GM23338 (cell line): ENCODE measurements at regions not wholly inside any gene's neighbourhood (a gene's known extent, or its start where the extent isn't known, plus 50 kb on each side); places are given as distances from the start of the nearest gene placed in this dataset.

ENCODE experiments used
- ATAC-seq: fragments of 200-7000 bp; cut with Tn5 transposase; 3 replicates; pipeline ENCODE4 v1.9.1; 2020
- DNase-seq: peaks from one replicate; pipeline ENCODE4 v3.0.0-alpha.2; 2015; ENCODE audit warnings: low spot score
- H2AFZ ChIP-seq: fragments of 200-600 bp; sonication (generic); 2 replicates; pipeline ENCODE4 v1.8.0; 2016; ENCODE audit warnings: antibody characterized with exemption, mild to moderate bottlenecking, moderate library complexity
- H3F3A ChIP-seq: fragments of 200-600 bp; sonication (generic); replicated peaks from 2 replicates; pipeline ENCODE4 v1.8.0; 2017; ENCODE audit warnings: antibody characterized with exemption, mixed run types, low read depth
- H3K27ac ChIP-seq: fragments of 200-600 bp; sonication (generic); 2 replicates; pipeline ENCODE4 v1.6.1; 2016; ENCODE audit warnings: low read depth
- H3K27me3 ChIP-seq: fragments of 200-600 bp; sonication (generic); 2 replicates; pipeline ENCODE4 v1.8.0; 2016; ENCODE audit warnings: mild to moderate bottlenecking, mixed run types, moderate library complexity; ENCODE audit not compliant: insufficient read depth
- H3K36me3 ChIP-seq: fragments of 200-600 bp; sonication (generic); 2 replicates; pipeline ENCODE4 v1.8.0; 2016; ENCODE audit warnings: mild to moderate bottlenecking; ENCODE audit not compliant: insufficient read depth
- H3K4me1 ChIP-seq: fragments of 200-600 bp; sonication (generic); 2 replicates; pipeline ENCODE4 v1.8.0; 2016; ENCODE audit warnings: mild to moderate bottlenecking, moderate library complexity; ENCODE audit not compliant: insufficient read depth
- H3K4me2 ChIP-seq: fragments of 200-600 bp; sonication (generic); 2 replicates; pipeline ENCODE4 v1.7.1; 2017; ENCODE audit warnings: mixed run types
- H3K4me3 ChIP-seq: fragments of 200-600 bp; sonication (generic); 2 replicates; pipeline ENCODE4 v1.6.1; 2016; ENCODE audit warnings: mixed run types
- H3K79me2 ChIP-seq: fragments of 200-600 bp; sonication (generic); replicated peaks from 2 replicates; pipeline ENCODE4 v1.8.0; 2017; ENCODE audit warnings: mild to moderate bottlenecking; ENCODE audit not compliant: insufficient read depth
- H3K9me2 ChIP-seq: fragments of 200-600 bp; sonication (generic); 2 replicates; pipeline ENCODE4 v1.8.0; 2017; ENCODE audit not compliant: insufficient read depth
- H4K20me1 ChIP-seq: fragments of 200-600 bp; sonication (generic); replicated peaks from 2 replicates; pipeline ENCODE4 v1.8.0; 2017; ENCODE audit warnings: mild to moderate bottlenecking; ENCODE audit not compliant: insufficient read depth
- H3K27ac Mint-ChIP-seq: 2 replicates; pipeline ENCODE4 v1.8.0; 2020; ENCODE audit warnings: inconsistent platforms, mild to moderate bottlenecking, moderate library complexity, mixed read lengths
- H3K27me3 Mint-ChIP-seq: 3 replicates; pipeline ENCODE4 v1.8.0; 2022; ENCODE audit warnings: low read depth, mild to moderate bottlenecking, moderate library complexity, mixed read lengths, inconsistent platforms; ENCODE audit not compliant: insufficient read depth, poor library complexity
- H3K36me3 Mint-ChIP-seq: 3 replicates; pipeline ENCODE4 v1.8.0; 2021; ENCODE audit warnings: low read depth, mild to moderate bottlenecking, inconsistent platforms, moderate library complexity, mixed read lengths
- H3K4me1 Mint-ChIP-seq: 3 replicates; pipeline ENCODE4 v1.8.0; 2020; ENCODE audit warnings: mild to moderate bottlenecking, inconsistent platforms, mixed read lengths
- H3K4me3 Mint-ChIP-seq: 3 replicates; pipeline ENCODE4 v1.8.0; 2021; ENCODE audit warnings: moderate library complexity, mild to moderate bottlenecking, inconsistent platforms, mixed read lengths
- H3K9me3 Mint-ChIP-seq: 3 replicates; pipeline ENCODE4 v1.8.0; 2020; ENCODE audit warnings: moderate library complexity, mild to moderate bottlenecking, inconsistent platforms, mixed read lengths
- EZH2 ChIP-seq: fragments of 200-600 bp; sonication (generic); IDR thresholded peaks from one replicate; pipeline ENCODE4 v1.8.0; 2017; ENCODE audit warnings: antibody characterized with exemption, mild to moderate bottlenecking, low read depth; ENCODE audit not compliant: unreplicated experiment
- EZH2phosphoT487 ChIP-seq: fragments of 200-600 bp; sonication (generic); IDR thresholded peaks from one replicate; pipeline ENCODE4 v1.8.1; 2018; ENCODE audit warnings: antibody characterized with exemption; ENCODE audit not compliant: unreplicated experiment
- NANOG ChIP-seq: IDR thresholded peaks from 2 replicates; pipeline ENCODE4 v1.6.1; 2016; ENCODE audit warnings: antibody characterized with exemption, borderline replicate concordance
- ZNF114 ChIP-seq: fragments of 250-450 bp; sonication (Bioruptor Pico); IDR thresholded peaks from 2 replicates; pipeline ENCODE4 v1.5.0; 2020; ENCODE audit warnings: mild to moderate bottlenecking, moderate library complexity
- TF ChIP-seq, protein P1 (sequence below): fragments of 250-450 bp; sonication (Bioruptor Pico); IDR thresholded peaks from 2 replicates; pipeline ENCODE4 v1.5.0; 2020; ENCODE audit warnings: mild to moderate bottlenecking, moderate library complexity

DNA sequence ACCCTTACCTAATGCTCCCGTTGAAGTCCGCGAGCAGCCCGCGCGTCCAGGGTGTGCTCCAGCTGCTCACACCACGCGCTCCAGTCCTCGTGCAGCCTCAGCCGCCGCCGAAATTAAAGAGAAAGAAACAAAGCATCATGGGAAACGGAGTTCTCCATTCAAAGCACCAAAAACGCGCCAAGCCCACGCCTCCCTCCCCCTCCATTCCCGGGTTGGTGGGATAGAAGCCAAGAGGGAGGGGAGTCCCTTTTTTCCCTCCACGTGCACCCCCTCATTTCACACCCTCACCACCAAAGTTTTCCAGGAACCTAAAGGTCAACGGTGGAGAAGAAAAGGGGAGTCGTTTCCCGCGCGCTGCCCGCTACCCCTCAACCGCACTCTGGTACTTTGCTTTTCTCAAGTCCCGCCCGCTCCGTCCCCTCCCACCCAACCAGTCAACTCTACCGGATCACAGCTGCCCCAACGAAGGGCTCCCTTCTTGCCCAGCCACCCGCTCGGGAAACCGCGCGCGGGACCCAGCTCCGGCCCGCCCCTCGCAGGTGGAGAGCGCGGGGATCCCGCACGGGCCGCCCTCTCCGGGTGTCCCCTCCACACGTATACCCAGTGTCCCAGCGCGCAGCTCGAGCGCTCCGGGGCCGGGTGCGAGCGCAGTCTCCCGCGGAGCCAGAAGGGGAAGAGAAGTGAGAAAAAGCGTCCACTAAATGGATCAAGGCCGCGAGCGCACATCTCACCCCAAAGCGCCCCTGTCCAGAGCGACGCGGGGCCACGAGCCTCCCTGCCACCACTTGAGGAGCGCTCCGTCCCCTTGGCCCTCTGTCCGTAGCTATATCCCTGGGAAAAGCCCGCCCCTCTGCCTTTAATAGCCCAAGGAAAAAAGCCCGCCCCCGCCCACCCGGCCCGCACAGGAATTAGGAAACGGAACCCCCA is 65.1 kb upstream of the CCDC160 start:
- TF ChIP-seq EZH2, result no peak
- TF ChIP-seq EZH2phosphoT487, result no peak
- TF ChIP-seq, protein P1, sequence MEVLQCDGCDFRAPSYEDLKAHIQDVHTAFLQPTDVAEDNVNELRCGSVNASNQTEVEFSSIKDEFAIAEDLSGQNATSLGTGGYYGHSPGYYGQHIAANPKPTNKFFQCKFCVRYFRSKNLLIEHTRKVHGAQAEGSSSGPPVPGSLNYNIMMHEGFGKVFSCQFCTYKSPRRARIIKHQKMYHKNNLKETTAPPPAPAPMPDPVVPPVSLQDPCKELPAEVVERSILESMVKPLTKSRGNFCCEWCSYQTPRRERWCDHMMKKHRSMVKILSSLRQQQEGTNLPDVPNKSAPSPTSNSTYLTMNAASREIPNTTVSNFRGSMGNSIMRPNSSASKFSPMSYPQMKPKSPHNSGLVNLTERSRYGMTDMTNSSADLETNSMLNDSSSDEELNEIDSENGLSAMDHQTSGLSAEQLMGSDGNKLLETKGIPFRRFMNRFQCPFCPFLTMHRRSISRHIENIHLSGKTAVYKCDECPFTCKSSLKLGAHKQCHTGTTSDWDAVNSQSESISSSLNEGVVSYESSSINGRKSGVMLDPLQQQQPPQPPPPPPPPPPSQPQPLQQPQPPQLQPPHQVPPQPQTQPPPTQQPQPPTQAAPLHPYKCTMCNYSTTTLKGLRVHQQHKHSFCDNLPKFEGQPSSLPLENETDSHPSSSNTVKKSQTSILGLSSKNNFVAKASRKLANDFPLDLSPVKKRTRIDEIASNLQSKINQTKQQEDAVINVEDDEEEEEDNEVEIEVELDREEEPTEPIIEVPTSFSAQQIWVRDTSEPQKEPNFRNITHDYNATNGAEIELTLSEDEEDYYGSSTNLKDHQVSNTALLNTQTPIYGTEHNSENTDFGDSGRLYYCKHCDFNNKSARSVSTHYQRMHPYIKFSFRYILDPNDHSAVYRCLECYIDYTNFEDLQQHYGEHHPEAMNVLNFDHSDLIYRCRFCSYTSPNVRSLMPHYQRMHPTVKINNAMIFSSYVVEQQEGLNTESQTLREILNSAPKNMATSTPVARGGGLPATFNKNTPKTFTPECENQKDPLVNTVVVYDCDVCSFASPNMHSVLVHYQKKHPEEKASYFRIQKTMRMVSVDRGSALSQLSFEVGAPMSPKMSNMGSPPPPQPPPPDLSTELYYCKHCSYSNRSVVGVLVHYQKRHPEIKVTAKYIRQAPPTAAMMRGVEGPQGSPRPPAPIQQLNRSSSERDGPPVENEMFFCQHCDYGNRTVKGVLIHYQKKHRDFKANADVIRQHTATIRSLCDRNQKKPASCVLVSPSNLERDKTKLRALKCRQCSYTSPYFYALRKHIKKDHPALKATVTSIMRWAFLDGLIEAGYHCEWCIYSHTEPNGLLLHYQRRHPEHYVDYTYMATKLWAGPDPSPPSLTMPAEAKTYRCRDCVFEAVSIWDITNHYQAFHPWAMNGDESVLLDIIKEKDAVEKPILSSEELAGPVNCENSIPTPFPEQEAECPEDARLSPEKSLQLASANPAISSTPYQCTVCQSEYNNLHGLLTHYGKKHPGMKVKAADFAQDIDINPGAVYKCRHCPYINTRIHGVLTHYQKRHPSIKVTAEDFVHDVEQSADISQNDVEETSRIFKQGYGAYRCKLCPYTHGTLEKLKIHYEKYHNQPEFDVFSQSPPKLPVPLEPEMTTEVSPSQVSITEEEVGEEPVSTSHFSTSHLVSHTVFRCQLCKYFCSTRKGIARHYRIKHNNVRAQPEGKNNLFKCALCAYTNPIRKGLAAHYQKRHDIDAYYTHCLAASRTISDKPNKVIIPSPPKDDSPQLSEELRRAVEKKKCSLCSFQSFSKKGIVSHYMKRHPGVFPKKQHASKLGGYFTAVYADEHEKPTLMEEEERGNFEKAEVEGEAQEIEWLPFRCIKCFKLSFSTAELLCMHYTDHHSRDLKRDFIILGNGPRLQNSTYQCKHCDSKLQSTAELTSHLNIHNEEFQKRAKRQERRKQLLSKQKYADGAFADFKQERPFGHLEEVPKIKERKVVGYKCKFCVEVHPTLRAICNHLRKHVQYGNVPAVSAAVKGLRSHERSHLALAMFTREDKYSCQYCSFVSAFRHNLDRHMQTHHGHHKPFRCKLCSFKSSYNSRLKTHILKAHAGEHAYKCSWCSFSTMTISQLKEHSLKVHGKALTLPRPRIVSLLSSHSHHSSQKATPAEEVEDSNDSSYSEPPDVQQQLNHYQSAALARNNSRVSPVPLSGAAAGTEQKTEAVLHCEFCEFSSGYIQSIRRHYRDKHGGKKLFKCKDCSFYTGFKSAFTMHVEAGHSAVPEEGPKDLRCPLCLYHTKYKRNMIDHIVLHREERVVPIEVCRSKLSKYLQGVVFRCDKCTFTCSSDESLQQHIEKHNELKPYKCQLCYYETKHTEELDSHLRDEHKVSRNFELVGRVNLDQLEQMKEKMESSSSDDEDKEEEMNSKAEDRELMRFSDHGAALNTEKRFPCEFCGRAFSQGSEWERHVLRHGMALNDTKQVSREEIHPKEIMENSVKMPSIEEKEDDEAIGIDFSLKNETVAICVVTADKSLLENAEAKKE (CRISPR knock-in tag), result no peak
- no peak for TF ChIP-seq ZNF114 (CRISPR knock-in tag)
- no peak for TF ChIP-seq NANOG
- Histone ChIP-seq H3K4me3 (peak overlapping the region; percentile 67), H3K4me2 (peak overlapping the region; percentile 83), H3K36me3 (peaks cover 19% of the 10 kb centered on the region), H3K27ac (no peak overlapping the region), H3K9me2 (no peaks in the 10 kb centered on the region), H2AFZ (no peak overlapping the region), H4K20me1 (peaks cover 9% of the 10 kb centered on the region), H3F3A (peaks cover 16% of the 10 kb centered on the region), H3K79me2 (peaks cover 35% of the 10 kb centered on the region), H3K27me3 (no peaks in the 10 kb centered on the region), H3K4me1 (peaks cover 29% of the 10 kb centered on the region)
- H3K36me3 Mint-ChIP-seq, result peaks cover 57% of the 10 kb centered on the region
- peak overlapping the region; percentile 96 for H3K27ac Mint-ChIP-seq
- no peaks in the 10 kb centered on the region for H3K9me3 Mint-ChIP-seq
- H3K4me1 Mint-ChIP-seq, result peaks cover 32% of the 10 kb centered on the region
- DNase-seq (peak; percentile 66), ATAC-seq (peak; percentile 29)
- H3K27me3 Mint-ChIP-seq, result peaks cover 16% of the 10 kb centered on the region
- peak overlapping the region; percentile 99 for H3K4me3 Mint-ChIP-seq
